ENCODE measurements at regions not wholly inside any gene's neighbourhood (a gene's known extent, or its start where the extent isn't known, plus 50 kb on each side); places are given as distances from the start of the nearest gene placed in this dataset.

DNA sequence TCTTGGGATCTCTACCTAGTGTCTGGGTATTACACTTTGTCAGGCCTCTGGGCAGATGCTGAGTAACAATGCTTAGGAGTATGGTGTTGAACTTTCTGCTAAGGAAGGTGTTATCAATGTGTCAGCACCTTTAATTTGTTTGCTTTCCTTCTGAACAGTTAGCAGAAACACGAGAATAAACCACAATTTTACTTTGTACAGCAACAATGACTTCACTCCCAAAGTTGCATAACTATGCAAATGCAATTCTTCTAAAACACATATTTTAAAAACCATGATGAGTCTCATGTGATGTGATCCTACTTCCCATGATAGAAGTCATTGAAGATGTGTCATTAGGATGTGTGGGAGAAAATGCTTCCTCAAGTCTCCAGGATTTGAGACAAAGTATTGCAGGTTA, 155.0 kb downstream of the POSTN start:
- H3K4me3 ChIP-seq (ENCODE audit: low read depth in 1 of 2, low read length in 1 of 2): no peak overlapping the region
- no peak overlapping the region for H3K27ac ChIP-seq
- TF ChIP-seq, protein P1, sequence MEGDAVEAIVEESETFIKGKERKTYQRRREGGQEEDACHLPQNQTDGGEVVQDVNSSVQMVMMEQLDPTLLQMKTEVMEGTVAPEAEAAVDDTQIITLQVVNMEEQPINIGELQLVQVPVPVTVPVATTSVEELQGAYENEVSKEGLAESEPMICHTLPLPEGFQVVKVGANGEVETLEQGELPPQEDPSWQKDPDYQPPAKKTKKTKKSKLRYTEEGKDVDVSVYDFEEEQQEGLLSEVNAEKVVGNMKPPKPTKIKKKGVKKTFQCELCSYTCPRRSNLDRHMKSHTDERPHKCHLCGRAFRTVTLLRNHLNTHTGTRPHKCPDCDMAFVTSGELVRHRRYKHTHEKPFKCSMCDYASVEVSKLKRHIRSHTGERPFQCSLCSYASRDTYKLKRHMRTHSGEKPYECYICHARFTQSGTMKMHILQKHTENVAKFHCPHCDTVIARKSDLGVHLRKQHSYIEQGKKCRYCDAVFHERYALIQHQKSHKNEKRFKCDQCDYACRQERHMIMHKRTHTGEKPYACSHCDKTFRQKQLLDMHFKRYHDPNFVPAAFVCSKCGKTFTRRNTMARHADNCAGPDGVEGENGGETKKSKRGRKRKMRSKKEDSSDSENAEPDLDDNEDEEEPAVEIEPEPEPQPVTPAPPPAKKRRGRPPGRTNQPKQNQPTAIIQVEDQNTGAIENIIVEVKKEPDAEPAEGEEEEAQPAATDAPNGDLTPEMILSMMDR (IDR thresholded peaks at IDR 0.05): no peak

DNA sequence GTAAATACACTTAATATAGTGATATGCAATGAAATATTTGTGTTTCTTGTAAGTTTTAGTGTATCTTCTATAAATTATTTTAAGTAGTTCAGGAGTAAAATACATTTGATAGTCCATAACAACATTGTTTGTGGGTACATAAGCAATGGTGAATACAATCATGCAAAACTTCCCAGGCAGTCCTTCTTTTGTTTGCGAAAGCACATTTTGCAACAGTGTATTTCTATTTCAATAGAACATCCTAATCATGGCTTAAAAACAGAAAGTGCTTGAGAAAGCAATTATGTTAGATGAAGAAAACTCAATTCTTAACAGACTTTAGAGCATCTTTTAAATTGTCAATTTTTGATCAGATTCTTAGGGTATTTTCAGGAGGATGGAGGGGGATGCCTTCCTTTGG, 155.6 kb downstream of the POSTN start:
- Histone ChIP-seq H3K27ac (no peak overlapping the region), H3K36me3 (no peaks in the 10 kb centered on the region), H3K4me1 (ENCODE audit: control insufficient read depth in 1 of 2, insufficient read depth in 1 of 2, low read depth in 1 of 2, low read length in 1 of 2) (no peaks in the 10 kb centered on the region), H3K9me3 (no peaks in the 10 kb centered on the region), H3K4me3 (ENCODE audit: low read depth in 1 of 2, low read length in 1 of 2) (no peak overlapping the region), H3K27me3 (no peaks in the 10 kb centered on the region)
- TF ChIP-seq, protein P1 (IDR thresholded peaks at IDR 0.05): no peak

More for the DNA sequence above, 155.0 kb downstream of the POSTN start:
- Histone ChIP-seq H3K9me3 (no peaks in the 10 kb centered on the region), H3K4me1 (ENCODE audit: control insufficient read depth in 1 of 2, insufficient read depth in 1 of 2, low read depth in 1 of 2, low read length in 1 of 2) (no peaks in the 10 kb centered on the region), H3K36me3 (no peaks in the 10 kb centered on the region), H3K27me3 (no peaks in the 10 kb centered on the region)

DNA sequence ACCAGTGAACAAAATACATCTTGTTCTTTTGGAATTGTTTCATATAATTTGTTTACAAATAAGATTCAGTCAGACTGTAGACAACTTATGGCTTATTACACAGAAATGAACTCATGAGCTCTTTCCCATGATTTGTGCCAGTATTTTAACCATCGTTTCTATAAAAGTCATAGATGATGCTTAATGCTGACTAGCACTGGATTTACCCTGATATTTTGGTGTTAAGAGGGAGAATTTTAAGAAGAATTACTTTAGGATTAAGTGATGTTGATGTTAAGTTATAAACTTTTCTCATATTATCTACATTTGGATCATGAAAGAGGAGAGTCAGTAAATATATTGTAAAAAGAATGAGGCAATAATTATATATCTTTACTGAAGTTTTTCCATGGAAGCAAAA, 162.7 kb downstream of the POSTN start:
- H3K9me3 ChIP-seq: no peaks in the 10 kb centered on the region
- no peaks in the 10 kb centered on the region for H3K36me3 ChIP-seq
- no peaks in the 10 kb centered on the region for H3K4me1 ChIP-seq (ENCODE audit: control insufficient read depth in 1 of 2, insufficient read depth in 1 of 2, low read depth in 1 of 2, low read length in 1 of 2)
- H3K27me3 ChIP-seq: no peaks in the 10 kb centered on the region
- TF ChIP-seq, protein P1 (IDR thresholded peaks at IDR 0.05): no peak
- no peak overlapping the region for H3K4me3 ChIP-seq (ENCODE audit: low read depth in 1 of 2, low read length in 1 of 2)
- H3K27ac ChIP-seq: no peak overlapping the region

DNA sequence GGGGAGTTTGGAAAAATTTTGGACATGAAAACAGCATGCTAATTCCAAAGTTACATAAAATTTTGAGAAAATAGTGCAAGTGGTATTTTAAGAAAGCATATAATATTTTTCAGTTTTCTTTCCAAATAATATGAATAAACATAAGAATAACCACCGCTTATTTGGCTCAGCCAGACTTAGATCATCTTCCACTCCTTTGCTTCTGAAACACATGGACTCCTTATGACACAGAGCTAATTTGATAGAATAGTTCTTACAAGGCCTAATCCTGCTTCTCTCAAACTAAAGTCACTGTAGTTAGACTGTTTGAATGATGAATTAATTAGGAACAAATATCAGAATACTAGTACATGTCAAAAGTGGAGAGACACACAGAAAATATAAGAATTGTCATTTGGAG, 165.5 kb downstream of the POSTN start:
- H3K9me3 ChIP-seq: no peaks in the 10 kb centered on the region
- H3K27ac ChIP-seq: no peak overlapping the region
- H3K27me3 ChIP-seq: no peaks in the 10 kb centered on the region
- no peak overlapping the region for H3K4me3 ChIP-seq (ENCODE audit: low read depth in 1 of 2, low read length in 1 of 2)
- no peaks in the 10 kb centered on the region for H3K36me3 ChIP-seq
- H3K4me1 ChIP-seq (ENCODE audit: control insufficient read depth in 1 of 2, insufficient read depth in 1 of 2, low read depth in 1 of 2, low read length in 1 of 2): no peaks in the 10 kb centered on the region
- TF ChIP-seq, protein P1 (IDR thresholded peaks at IDR 0.05): no peak

DNA sequence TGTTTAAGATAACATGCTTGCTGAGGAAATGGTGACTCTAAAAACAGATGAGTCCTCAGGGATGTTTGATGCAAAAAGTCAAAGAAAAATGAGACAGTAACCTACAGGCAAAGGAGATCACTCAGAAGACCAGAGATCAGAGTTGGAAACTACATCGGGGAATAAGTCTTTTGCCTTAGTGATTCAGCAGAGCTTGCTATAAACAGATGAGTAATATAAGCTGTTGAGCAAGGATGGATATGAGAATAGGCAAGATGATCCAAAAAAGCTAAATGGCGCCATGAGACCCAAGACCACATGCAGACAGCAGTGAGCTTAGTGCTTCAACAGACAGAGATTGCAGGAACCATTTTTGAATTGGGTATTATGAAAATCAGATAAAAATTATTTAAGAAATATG, 168.6 kb downstream of the POSTN start:
- H3K9me3 ChIP-seq: no peaks in the 10 kb centered on the region
- H3K27me3 ChIP-seq: no peaks in the 10 kb centered on the region
- TF ChIP-seq, protein P1 (IDR thresholded peaks at IDR 0.05): no peak
- H3K36me3 ChIP-seq: no peaks in the 10 kb centered on the region
- H3K4me1 ChIP-seq (ENCODE audit: control insufficient read depth in 1 of 2, insufficient read depth in 1 of 2, low read depth in 1 of 2, low read length in 1 of 2): no peaks in the 10 kb centered on the region
- no peak overlapping the region for H3K4me3 ChIP-seq (ENCODE audit: low read depth in 1 of 2, low read length in 1 of 2)
- H3K27ac ChIP-seq: no peak overlapping the region
